Stimulated activated naive CD4-positive, alpha-beta T cell (primary cell): ENCODE measurements at regions not wholly inside any gene's neighbourhood (a gene's known extent, or its start where the extent isn't known, plus 50 kb on each side); places are given as distances from the start of the nearest gene placed in this dataset.

Experiments used
- DNase-seq, 6 experiments: peaks; one replicate each; lab custom pipeline; 2025; lab: John Stamatoyannopoulos, UW

DNA sequence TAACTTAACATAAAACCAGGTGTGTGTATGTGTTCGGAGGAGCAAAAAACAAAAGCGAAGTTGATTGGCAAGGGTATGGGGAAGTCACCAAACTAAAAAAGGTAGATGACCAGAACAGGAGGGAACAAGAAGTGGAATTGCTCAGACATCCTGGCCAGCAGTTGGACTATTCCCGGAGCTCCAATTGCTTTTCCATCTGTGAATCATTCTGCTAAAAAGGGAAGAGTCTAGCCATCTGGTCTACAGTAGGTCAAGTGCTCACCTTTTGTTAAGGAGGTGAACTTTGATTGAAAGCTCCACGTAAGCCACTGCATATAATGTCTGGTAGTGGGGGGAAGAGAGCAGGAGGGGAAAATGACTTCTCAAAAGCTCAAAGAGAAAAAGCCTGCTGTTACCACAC, 50.0 kb upstream of the BET1 start:
- no peak for DNase-seq

DNA sequence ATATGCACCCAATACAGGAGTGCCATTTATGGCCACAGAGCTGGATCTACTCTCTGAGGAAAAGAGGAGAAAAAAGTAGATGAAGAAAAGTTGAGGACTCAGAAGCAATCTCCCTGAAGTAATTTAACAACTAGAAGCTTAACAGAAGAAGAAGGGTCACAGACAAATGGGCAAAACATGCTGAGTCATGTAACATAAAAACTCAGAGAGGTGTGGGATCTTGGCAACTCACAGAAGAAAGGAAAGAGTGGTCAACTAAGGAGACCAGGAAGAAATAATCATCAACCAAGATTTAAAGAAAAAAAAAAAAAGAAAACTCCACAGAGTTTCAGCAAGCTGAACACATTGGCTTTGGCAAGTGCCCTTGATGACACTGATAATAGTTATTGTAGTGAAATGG, 51.8 kb upstream of the BET1 start:
- no peak for DNase-seq

DNA sequence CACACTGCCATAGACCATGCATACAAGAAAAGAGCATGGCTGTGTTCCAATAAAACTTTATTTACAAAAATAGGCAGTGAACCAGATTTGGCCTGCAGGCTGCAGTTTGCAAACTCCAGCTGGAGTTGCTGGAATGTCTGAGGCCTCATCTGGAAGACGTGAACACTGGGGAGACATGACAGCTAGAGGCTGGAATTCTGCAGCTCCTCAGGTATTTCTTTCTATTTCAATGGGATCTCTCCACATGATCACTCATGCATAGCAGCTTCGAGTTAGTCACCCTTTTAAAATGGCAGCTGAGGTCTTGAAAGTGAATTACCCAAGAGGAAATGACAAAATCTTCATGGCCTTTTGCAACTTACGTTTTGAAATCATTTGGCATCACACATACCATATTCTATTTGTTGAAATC, 52.6 kb upstream of the BET1 start:
- DNase-seq: no peak

DNA sequence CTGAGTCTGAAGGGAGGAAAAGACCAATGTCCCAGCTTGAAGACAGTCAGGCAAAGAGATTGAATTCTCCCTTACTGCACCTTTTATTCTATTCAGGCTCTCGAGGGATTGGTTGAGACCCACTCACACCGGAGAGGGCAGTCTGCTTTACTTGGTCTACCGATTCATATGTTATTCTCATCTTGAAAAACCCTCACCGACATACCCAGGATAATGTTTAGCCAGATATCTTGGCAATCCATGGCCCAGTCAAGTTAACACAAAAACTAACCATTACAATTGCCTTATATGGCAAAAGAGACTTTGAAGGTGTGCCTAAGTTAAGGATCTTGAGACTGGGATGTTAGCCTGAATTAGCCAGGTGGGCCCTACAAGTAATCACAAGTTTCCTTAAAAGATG, 53.8 kb upstream of the BET1 start:
- no peak for DNase-seq

DNA sequence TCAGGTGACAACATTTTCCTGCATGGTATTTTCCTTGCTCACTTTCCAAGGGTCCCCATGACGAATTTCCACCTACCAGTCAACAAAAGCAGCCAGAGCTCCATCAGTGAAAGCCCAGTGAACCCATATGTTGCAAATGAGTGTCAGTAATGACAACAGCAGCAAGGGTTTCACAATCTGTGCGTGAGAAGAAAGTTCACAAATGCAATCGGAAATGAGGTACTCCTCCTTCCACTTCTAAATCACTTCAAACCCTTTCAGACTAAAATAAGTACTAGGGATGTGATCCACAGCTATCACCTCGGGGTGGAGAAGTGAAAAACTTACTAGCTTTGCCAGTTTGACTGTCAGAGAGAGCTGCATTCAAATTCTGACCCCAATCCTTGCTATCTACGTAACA, 55.6 kb upstream of the BET1 start:
- no peak for DNase-seq

DNA sequence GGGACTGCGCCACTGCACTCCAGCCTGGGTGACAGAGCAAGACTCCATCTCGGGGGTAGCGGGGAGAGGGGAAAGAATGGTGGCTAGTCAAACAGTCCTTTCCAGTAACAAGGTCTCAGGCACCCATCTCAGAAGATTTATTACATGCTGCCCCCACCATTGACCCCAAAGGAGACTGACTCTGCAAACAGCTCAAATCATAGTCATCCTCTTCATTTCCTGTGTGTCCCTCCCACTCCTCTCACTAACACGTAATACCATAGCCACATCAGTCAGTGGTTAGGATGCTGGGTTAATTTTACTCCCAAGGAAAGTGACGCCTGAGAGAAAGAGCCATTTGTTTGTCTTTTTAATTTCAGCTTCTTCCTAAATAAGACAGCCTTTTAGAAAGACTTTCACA, 56.6 kb upstream of the BET1 start:
- DNase-seq: no peak

DNA sequence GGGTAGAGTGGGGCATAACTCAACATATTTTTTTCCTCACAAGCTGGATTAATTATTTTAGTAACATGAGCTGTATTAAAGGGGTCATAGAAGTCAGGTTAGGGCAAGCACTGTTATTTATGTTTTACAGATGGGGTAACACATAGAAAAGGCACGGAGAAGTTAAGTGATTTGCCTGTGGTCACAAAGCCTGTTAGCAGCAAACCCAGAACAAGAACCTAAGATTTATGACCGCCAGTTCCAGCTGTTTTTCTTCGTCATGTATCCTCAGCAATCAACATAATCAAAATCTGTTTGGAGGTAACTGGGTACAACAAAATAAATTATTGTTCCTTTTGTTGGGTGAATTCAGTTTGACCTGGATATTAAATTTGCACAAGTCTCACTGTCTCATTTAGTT, 57.2 kb upstream of the BET1 start:
- no peak for DNase-seq

DNA sequence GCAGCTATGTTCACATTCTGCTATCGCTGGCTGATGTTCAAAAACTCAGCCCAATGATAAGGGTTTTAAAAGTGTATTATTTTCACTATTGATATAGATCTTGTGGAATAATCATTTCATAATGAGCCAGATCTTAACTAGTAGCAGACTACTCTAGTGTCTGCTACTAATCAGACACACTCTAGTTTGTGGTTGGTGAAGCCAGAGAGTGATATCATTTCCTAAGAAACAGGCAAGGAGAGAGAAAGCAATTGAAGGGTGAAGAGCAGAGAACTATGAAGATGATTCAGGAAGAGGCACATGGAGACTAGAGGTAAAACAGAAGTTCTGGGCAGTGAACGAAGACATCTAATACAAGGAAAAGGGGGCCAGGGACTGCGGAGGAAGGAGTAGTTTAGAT, 58.2 kb upstream of the BET1 start:
- DNase-seq: no peak

DNA sequence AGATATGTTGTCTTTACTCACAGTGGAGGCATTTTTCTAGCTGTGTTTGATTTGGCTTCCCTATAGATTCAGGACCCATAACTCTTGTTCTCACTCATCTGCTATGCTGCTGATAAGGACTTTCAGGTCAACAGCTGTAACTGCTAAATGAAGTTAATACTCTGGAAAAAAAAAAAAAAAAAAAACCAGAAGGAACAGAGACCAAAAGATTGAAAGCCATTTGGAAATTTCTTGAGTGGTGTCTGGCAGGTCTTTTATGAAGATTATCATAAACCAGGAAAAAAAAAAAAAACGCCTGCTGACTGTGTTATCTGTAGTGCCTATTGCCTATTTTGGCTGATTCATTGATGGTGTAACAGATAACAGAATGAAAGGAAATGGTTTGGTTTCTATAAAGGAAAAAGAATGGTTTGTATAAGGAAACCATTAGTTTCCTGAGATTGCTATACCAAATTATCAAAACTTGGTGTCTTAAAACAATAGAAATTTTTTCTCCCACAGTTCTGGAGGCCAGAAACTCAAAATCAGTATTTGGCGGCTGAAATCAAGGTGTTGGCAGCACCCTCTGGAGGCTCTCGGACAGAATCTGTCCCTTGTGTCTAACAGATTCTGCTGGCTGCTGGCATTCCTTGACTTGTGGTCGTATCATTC, 60.5 kb upstream of the BET1 start:
- no peak for DNase-seq

DNA sequence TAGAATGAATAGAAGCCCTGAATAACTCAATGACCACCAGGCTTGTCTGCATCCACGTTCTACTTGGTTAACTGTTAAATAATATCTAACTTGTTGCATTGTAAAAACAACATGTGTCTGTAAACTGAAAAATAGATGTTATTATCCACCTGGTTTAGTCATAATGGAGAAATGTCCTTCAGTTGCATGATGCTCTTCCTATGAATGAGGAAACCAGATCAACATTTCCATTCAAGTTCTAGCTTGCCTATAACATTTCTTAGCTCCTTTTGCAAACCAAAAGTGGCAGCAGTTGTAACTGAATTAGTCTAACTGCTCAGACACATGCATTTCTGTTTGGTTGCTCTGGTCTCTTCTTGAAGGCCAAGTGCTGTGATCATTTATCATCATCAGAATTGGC, 62.9 kb upstream of the BET1 start:
- no peak for DNase-seq

DNA sequence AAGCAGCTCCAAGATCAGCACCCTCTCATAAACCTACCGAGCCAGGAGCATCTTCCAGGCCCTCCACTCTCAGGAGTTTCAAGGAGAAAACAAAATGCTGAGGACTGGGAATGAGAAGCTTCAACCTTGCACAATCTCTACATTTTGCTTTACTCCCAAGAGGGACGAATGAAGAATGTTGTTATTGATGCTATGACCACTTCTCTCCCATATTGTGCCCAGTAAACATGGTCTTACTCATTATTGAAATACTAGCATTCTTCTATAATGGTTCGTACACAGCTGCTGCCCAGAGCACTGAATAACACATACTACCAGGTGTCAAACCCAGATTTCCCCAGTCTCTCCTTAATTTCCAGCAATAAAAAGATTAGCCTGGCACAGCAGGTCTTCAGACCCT, 63.4 kb upstream of the BET1 start:
- no peak for DNase-seq

DNA sequence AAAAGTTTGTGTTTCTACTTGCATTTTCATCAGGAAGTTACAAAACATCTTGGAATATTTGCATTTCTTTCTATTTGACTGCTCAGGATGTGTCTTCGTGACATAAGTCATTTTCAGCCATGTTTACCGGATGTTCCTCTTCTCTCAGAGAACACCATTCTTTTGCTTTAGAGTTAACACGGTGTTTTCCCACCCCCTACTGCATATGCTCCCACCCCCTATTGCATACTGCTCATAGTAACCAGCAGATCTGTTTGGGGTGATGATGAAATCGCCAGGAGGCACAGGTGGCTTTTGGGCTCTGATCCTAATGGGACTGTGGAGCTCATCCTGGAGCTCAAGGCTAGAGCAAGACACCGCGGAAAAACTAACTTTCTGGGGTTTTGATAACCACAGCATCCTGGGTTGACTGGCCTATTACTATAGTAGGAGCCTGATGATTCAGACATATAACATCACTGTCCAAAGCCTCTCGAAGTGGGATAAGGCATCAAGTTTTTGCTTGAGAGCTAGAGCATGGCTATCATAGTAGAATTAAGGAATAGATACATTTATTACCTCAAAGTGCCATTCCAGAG, 65.1 kb upstream of the BET1 start:
- no peak for DNase-seq

DNA sequence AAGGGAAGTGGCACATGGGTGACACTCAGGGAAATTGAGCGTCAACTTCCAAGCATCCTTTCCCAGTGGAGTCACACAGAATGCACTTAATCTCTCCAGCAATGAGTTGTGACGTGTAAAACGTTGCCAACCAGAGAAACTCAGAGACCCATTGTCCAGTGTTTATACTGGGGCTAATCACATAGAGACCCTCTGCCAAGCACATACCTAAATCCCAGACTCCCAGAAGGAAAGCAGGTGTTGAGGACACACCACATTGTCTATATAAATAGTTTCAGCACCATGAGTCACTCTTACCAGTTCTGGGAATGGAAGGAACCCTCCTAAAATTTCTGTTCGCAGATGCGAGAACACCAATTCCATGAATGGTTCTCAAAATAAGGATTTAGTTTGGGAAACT, 76.4 kb upstream of the BET1 start:
- DNase-seq: no peak

DNA sequence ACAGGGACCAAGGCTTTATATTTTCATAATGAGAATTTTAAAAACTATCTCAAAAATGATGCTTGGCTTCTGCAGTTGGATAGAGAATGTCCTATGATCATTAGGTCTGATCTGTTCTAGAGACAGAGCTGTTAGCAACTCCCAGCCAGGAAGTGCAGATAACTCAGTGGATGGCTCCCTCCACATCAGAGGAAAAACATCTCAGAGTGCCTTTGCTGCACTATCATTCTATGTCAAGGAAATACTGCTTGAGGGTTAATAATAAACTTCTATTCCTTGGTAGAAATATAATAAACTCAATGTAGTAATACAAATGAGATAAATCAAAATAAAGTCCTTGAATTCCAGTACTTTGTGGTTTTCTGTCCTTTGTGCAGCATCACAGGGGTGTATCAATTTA, 78.0 kb upstream of the BET1 start:
- no peak for DNase-seq

DNA sequence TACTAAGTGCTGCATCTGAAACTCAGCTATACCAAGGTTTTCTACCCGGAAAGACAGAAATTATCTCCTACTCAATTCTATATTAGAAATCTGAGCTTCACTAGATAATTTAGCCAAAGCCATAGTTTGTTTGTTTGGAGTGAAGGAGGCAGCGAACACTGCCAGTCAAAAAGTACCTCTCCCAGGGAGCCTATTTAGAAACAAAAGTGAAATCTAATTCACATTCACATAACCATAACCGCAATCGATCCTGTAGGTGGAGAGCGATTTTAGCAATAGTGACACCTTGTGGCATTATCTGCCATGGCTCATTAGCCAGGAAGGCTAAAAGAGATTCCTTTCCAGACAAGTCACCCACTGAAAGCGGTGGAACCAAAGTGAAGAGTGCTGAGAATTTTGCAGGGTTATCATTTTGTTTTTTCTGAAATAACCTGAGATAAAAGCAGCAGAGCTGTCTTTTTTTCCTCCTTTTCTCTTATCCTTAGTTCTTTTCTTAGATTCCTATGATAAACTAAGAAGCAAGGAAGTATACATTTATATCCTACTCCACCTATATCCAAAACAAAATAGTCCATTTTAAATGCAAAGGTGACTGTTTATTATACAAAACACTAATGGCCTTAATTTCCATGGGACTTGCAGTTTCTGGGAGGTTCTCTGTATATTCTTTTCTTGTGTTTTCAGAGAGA, 83.7 kb upstream of the BET1 start:
- DNase-seq: peak in 4 of 6 experiments; percentile 2 to 51 (median 40)

DNA sequence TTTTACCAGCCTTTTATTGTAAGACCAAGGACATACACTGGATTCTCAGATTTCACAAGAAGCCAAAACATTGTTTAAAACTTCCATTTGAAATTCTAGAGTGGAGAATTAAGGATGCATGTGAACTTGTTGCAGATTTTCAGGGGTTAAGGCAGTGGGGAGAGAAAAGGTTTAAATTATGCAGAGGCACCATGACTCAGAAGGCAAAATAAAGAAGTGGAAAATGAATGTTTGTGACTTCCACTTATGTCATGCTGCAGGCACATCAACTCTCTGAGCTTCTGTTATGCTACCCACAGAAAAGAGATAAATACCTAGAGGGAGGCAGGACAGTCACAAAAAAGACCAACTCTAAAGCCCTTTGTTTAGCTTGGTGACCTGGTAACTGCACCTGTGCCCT, 84.4 kb upstream of the BET1 start:
- no peak for DNase-seq

DNA sequence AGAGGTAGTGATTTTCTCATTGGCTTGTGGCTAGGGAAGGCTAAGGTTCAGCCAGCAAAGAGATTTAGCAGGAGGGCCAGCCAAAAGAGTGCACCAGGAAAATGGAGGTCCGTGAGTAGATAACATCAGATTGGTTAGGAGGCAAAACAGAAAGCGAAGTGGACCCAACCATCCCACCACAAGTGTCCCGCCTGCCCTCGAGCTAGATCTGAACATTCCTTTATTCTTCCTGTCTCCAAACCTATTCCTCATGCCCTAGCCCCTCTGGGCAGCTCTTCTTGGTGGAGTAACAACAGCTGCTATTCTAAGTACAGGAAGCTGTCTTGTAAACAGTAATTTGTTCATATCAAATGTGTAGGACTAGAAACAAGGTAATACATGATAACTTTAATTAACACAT, 85.7 kb upstream of the BET1 start:
- no peak for DNase-seq

DNA sequence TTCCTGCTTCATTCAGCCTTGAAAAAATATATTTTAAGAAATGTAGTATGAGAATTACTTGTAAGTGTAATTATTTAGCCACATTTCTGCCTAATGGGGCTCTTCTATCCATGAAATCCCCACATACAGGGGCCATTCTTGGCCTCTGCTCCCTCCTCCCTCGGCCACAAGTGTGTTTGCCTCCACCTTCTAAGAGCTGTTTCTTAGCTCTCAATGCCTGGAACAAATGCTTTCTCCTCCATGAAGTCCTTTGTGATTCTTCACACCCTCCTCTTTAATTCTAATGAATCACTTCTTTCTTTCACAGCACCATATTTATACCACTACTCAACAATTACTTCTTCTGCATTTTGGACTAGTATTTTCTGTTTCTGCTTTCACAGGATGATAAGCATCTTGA, 88.8 kb upstream of the BET1 start:
- DNase-seq: no peak

DNA sequence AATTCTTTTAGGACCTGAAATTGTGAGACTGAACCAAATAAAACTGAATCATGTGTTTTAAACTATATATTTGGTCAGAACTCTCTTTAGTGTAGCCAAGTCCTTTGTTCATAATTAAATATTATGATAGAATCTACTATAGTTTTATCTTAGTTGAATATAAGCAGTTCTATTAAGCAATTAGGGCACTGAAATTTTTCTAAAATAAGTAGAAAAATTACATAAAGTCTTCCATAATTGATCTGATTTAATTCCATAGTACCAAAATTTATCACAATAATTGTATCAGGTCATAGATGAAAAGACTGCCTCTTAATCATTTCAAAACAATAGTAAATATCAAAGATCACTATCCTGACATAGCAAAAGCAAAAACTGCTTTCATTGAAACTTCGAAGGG, 90.1 kb upstream of the BET1 start:
- no peak for DNase-seq

DNA sequence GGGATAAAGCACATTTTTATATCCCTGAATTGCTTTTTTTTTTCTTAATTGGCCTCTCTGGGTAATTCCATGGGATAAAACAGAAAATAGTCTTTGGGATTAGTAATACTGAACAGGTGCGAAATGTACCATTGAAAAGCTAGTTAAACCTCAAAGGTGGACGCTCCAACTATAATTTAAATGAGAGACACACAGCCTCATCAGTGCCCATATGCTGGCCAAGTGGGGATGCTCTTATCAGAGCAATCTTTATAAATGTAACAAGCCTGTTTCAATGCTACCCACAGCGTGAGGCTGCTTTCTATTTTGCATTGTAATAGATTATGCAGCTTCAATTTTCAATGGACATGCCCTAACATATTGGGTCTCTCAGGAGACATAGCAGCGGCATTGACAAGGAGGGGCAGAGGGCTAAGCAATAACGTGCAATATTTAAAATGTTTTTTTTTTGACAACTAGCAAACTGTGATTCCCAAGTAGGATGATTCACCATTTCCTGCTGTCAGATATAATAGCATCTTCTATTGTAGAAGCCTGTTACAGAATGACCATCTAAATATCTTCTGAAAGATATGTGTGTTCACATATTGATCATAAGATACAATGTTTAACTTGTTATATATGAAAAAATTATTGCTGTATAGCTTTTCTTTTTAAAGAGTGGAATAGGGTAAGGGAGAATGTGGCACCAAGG, 91.3 kb upstream of the BET1 start:
- DNase-seq: no peak

DNA sequence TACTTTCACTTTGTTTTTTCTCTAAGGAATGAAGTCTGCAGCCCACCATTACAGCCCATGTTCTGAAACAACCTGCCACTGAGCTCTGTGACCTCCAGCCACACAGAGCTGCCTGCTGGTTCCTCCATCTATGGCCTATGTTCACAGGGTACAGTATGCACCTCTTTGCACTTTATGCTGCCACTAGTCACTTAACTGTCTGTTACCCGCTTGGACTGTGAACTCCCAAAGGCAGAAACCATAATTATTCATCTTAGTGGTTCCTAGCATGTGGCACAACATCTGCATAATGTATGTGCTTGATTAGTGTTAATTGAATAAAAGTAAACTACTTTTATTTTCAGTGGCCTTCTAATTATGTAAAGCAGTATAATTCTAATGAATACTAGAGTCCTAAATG, 95.5 kb upstream of the BET1 start:
- no peak for DNase-seq

DNA sequence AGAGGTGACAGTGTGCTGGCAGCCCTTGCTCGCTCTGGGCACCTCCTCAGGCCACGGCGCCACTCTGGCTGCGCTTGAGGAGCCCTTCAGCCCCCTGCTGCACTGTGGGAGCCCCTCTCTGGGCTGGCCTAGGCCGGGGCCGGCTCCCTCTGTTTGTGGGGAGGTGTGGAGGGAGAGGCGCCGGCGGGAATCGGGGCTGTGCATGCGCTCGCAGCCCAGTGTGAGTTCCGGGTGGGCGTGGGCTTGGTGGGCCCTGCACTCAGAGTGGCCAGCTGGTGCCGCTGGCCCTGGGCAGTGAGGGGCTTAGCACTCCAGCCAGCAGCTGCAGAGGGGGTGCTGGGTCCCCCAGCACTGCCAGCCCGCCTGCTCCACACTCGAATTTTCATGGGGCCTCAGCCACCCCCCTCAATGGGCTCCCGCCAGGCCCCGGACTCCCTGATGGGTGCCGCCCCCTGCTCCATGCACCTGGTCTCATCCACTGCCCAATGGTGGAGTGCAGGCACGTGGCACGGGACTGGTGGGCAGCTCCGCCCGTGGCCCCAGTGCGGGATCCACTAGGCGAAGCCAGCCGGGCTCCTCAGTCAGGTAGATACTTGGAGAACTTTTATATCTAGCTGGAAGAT, 96.7 kb upstream of the BET1 start:
- DNase-seq: no peak

DNA sequence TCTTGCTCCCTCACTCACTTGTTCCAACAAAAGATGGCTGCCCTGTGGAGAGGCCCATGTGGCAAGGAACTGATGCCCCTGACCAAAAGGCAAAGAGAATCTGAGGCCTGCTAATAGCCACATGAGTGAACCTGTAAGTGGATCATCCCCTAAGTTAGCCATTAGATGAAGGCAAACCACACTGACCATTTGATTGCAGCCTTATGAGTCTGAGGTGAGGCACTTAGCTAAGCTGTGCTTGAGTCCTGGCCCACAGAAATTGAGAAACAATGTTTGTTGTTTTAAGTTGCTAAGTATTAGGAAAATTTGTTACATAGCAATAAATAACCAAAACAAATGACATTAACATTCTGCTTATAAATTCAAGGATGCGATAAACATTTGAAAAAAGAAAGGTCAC, 100.1 kb upstream of the BET1 start:
- DNase-seq: no peak
